ENCODE measurements at regions not wholly inside any gene's neighbourhood (a gene's known extent, or its start where the extent isn't known, plus 50 kb on each side); places are given as distances from the start of the nearest gene placed in this dataset.
A peak's percentile ranks its signal among the peaks of the same experiment; 100 is the strongest.
"Not testable (repeated sequence)": the region's sequence is repeated elsewhere in the genome, so short reads cannot be mapped to it uniquely, and the experiment has no call there.

- no peak for FAIRE-seq
- DNase-seq (ENCODE audit: insufficient read length, low spot score) = no peak
These were observed 85.7 kb downstream of the SUCLG1 start for GRCh38 chr2:84373391-84373790.

- no peak for DNase-seq (ENCODE audit: insufficient read length, low spot score)
- FAIRE-seq = no peak
These were observed 96.5 kb downstream of the SUCLG1 start for GRCh38 chr2:84362541-84362940.

GRCh38 chr2:84338069-84338468 lies 121.0 kb downstream of the SUCLG1 start:
- FAIRE-seq (no peak), DNase-seq (ENCODE audit: insufficient read length, low spot score) (peak; percentile 12)

- no peak for DNase-seq (ENCODE audit: insufficient read length, low spot score)
- no peak for FAIRE-seq
These were observed 131.3 kb downstream of the SUCLG1 start for GRCh38 chr2:84327645-84328249.

- FAIRE-seq = no peak
- DNase-seq (ENCODE audit: insufficient read length, low spot score) = no peak
These were observed 132.1 kb downstream of the SUCLG1 start for GRCh38 chr2:84326831-84327432.

GRCh38 chr2:84323890-84324289 lies 135.2 kb downstream of the SUCLG1 start:
- no peak for FAIRE-seq
- no peak for DNase-seq (ENCODE audit: insufficient read length, low spot score)

GRCh38 chr2:84320940-84321339 lies 138.1 kb downstream of the SUCLG1 start:
- FAIRE-seq (no peak), DNase-seq (ENCODE audit: insufficient read length, low spot score) (no peak)

- no peak for FAIRE-seq
- DNase-seq (ENCODE audit: insufficient read length, low spot score) = no peak
These were observed 139.5 kb downstream of the SUCLG1 start for GRCh38 chr2:84319581-84319980.

GRCh38 chr2:84317135-84317534 lies 141.9 kb downstream of the SUCLG1 start:
- DNase-seq (ENCODE audit: insufficient read length, low spot score) (no peak), FAIRE-seq (no peak)

GRCh38 chr2:84314901-84315330 lies 144.2 kb downstream of the SUCLG1 start:
- peak; percentile 92 for FAIRE-seq
- DNase-seq (ENCODE audit: insufficient read length, low spot score) = peak; percentile 76

- no peak for FAIRE-seq
These were observed 144.8 kb downstream of the SUCLG1 start for GRCh38 chr2:84314250-84314649.

GRCh38 chr2:84309281-84309680 lies 149.8 kb downstream of the SUCLG1 start:
- DNase-seq (ENCODE audit: insufficient read length, low spot score) = no peak
- no peak for FAIRE-seq

More at GRCh38 chr2:84314250-84314649, 144.8 kb downstream of the SUCLG1 start:
- no peak for DNase-seq (ENCODE audit: insufficient read length, low spot score)

GRCh38 chr2:84306361-84306760 lies 152.7 kb downstream of the SUCLG1 start:
- FAIRE-seq (no peak), DNase-seq (ENCODE audit: insufficient read length, low spot score) (no peak)

GRCh38 chr2:84302513-84303412 lies 156.3 kb downstream of the SUCLG1 start:
- peak; percentile 75 for DNase-seq (ENCODE audit: insufficient read length, low spot score)
- no peak for FAIRE-seq

- DNase-seq (ENCODE audit: insufficient read length, low spot score) (no peak), FAIRE-seq (no peak)
These were observed 157.4 kb downstream of the SUCLG1 start for GRCh38 chr2:84301717-84302116.

- DNase-seq (ENCODE audit: insufficient read length, low spot score) (no peak), FAIRE-seq (no peak)
These were observed 158.4 kb downstream of the SUCLG1 start for GRCh38 chr2:84300696-84301029.

GRCh38 chr2:84300001-84300695 lies 158.9 kb downstream of the SUCLG1 start:
- not testable (repeated sequence) for FAIRE-seq; DNase-seq (ENCODE audit: insufficient read length, low spot score)

GRCh38 chr2:84299211-84299775 lies 159.8 kb downstream of the SUCLG1 start:
- no peak for FAIRE-seq
- DNase-seq (ENCODE audit: insufficient read length, low spot score) = no peak

- DNase-seq (ENCODE audit: insufficient read length, low spot score) (peak; percentile 34), FAIRE-seq (peak; percentile 62)
These were observed 161.9 kb downstream of the SUCLG1 start for GRCh38 chr2:84297155-84297554.

- no peak for FAIRE-seq
These were observed 165.2 kb downstream of the SUCLG1 start for GRCh38 chr2:84293791-84294380.

More at GRCh38 chr2:84293791-84294380, 165.2 kb downstream of the SUCLG1 start:
- no peak for DNase-seq (ENCODE audit: insufficient read length, low spot score)
